ENCODE measurements at regions not wholly inside any gene's neighbourhood (a gene's known extent, or its start where the extent isn't known, plus 50 kb on each side); places are given as distances from the start of the nearest gene placed in this dataset.

- no peak for DNase-seq (ENCODE audit: low read depth)
Measured at GRCh38 chr10:64076322-64076940, 555.2 kb downstream of the REEP3 start.

DNA sequence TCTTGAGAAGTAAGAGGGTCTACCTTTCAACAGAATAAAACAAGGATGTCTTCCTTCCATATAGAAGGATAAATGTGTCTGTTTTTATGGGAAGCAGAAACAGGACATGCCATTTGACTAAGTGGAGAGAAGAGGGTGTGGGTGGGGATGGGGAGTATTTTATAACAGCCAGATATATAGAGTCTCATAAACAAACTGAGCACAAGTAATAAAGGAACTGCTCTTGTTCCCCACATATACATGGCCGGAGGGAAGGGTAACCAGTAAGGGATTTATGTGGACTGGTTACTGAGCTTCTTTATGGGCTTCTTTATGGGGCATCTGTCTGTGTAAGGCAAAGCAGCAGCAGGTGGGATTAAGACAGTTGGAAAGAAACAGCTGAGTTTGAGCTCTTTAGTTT lies 558.1 kb downstream of the REEP3 start:
- no peak for DNase-seq (ENCODE audit: low read depth)

DNA sequence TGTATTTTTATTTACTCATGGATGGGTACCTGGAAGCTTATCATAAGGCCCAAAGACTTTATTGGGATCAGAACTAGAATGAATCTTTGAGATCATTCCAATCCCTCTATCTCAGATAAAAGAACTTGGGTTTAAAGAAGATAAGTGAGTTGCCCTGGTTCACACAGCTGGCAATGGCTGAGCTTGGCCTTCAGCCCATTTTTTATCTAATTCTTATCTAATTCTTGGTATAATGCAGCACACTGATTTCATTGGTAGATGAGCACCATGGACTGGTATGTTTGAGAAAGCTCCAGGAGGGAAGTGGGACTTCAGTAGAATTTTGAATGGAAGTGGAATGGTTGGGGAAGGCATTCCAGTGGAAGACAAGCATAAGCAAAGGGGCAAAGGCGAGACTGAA lies 558.9 kb downstream of the REEP3 start:
- no peak for DNase-seq (ENCODE audit: low read depth)

GRCh38 chr10:64081947-64082482 lies 560.8 kb downstream of the REEP3 start:
- no peak for DNase-seq (ENCODE audit: low read depth)

GRCh38 chr10:64086083-64086767 lies 565.0 kb downstream of the REEP3 start:
- DNase-seq (ENCODE audit: low read depth) = no peak

DNA sequence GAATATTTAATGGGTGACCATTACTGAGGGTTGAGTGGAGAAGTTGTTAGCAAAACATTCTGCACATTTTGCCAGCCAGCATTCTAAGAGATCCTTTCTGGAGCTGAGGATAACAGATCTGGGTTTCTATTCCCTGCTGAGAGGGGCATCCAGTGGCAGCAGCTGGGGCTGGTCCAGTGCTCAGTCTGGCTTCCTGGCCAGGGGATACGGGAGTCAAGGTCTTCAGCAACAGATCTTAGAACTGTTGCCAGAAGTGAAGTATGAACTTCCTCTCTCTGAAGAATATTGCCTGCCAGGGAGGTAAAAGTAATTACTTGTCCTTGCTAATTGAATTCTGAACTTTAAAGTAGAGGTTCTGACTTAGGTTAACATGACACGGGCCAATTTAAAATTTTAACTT lies 568.4 kb downstream of the REEP3 start:
- DNase-seq (ENCODE audit: low read depth) = no peak

- DNase-seq (ENCODE audit: low read depth) = no peak
Measured at GRCh38 chr10:64090865-64091264, 569.7 kb downstream of the REEP3 start.

- no peak for DNase-seq (ENCODE audit: low read depth)
Measured at GRCh38 chr10:64091897-64092296, 570.7 kb downstream of the REEP3 start.

DNA sequence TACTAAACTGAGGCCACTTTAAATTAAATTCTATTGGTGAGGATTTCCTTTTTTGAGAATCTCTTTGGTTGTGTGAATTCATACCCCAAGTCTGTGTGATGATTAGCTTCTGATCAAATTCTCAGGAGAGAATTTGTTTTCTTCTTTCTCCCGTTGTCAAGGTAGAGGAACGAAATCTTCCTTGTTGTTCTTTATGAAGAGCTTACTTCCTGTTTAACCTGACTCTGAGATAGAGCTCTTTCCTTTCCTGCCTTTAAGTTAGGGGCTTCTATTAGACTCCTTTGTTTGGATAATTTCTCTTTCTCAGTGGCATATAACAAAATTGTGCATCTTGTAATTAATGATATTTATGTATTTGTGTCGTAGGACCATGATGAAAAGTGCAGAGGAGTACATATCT lies 572.1 kb downstream of the REEP3 start:
- no peak for DNase-seq (ENCODE audit: low read depth)

- DNase-seq (ENCODE audit: low read depth) = no peak
Measured at GRCh38 chr10:64093946-64094535, 572.8 kb downstream of the REEP3 start.

- no peak for DNase-seq (ENCODE audit: low read depth)
Measured at GRCh38 chr10:64096941-64097340, 575.7 kb downstream of the REEP3 start.

DNA sequence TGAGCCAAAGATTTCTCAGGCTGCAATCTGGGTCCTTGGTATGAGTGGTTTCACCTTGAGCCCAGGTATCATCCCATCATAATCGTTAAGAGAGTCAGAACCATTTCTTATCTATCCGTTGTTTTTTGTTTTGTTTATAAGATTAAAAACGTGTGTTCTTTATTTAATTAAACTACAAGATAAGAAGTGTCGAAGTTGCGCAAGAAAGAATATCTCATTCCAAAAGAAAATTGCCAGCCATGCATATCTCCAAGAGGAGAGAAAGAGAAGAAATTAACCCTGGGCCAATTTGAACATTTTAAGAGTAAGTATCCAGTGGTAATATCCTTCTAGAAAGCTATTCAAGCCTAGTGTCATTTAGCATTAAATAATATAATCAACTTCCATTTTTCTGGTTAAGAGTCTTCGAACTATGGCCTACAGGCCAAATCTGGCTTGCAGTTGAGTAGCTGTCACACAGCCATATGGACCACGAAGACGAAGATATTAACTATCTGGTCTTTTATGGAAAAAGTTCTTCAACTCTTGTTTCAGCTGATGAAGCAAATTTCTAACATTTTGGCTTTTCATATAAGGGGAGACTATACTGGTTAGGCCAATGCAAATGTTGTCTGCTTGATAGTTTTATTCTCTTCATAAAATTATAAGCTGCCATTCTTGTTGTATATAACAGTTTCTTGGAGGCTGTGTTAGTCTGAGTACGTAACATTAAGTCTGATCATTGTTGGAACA lies 576.4 kb downstream of the REEP3 start:
- DNase-seq (ENCODE audit: low read depth) = no peak

DNA sequence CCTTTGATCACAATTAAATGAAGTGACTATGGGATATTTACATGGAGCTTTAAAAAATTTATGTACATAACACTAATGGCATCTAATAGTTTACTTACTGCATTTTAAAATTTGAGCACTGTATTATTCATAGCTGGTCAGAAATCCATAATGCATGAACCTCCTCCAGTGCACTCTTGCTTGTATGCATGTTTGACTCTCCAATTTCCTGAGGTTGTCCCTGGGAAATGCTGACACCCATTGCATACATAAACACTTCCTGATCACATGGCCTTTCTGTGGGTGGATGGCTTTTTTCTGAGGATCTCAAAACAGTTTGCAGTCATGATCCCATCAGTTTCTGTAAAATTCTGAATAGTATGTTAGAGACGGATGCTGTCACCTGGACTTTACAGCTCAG lies 577.8 kb downstream of the REEP3 start:
- DNase-seq (ENCODE audit: low read depth) = no peak

DNA sequence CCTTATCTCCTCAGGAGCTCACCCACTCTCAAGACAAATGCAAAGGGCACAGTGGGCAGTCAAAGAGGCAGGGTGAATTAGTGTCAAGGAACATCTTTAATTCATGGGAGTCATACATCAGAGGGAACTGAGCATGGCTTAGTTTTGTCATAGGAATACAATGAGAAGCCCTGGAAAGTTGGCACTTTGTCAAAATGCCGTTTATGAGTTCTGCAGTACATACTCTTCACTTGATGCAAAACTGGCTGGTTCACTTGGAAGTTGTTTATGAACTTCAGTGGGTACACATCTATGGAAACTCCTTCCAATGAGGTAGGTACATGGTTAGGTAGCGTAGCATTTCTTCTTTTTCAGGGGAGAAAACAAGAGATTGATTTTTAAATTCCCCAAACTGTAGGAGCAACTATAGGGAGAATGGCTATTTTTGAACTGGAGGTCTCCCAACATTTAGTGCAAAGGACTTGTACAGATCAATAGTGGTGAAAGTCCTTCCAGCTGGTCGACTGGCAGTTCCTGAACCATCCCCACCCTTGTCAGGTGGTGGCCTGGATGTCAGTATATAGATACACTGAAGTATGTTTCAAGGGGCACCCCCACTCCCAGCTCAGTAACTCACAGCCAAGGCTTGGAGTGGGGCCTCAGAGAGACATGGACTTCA lies 580.5 kb downstream of the REEP3 start:
- DNase-seq (ENCODE audit: low read depth) = no peak

DNA sequence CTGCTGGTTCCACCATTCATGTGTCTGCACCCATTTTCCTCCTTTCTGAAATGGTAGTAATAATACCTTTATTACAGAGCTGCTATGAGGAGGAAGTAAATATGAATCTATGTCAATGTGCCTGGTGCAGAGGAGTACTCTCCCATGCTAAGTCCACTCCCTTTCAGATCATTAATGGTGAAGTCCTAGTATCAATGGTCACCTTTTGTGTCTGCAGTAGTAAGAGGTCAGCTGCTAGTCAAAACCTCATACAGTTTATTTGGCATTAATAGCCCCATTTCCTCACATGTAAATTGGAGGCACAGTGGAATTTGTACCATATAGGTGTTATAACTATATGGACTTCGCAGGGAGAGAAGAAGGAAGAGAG lies 581.0 kb downstream of the REEP3 start:
- DNase-seq (ENCODE audit: low read depth) = no peak

DNA sequence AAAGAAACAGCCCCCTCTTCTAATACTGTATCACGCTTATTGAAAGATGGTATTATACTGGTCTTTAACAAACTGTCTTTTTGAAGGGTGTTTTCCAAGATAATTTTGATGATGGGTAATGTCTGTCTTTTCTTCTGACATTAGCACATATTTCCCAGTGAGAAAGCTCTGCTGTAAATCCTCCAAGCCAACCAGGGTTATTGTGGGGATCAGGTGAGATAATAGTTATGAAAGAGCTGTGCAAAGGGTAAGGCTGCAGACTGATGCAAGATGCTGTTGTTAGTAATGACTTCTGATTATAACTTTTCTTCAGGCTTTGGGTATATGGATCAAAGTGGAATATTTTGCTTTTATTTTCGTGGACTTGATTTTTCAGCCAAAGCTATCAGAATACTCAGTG lies 581.7 kb downstream of the REEP3 start:
- no peak for DNase-seq (ENCODE audit: low read depth)

- no peak for DNase-seq (ENCODE audit: low read depth)
Measured at GRCh38 chr10:64103750-64104470, 582.7 kb downstream of the REEP3 start.

DNA sequence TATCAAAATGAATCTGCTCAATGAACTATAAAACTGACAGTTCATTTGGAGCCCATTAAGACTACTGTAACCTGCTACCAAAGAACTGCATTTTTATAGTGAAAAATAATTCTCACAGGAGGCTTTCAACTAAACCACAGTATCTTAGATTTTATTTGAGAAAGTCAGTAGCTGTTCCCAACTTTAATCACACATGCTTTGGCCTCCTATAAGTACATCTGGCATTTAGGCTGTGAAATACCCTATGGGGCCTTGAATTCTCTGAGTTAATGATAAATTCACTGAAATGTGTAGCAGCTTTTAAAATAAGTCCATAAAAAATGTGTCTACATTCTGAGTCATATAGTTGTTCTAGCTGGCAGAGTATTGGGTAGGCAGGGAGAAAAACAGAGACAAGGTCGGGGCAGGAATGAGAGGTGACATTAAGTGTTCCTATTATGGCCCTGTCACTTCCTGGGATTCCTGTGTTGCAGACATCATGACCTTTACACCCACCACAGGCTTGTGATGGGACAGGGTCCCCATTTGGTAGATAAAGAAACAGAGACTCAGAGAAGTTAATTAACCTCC lies 588.8 kb downstream of the REEP3 start:
- DNase-seq (ENCODE audit: low read depth) = no peak

GRCh38 chr10:64112701-64113355 lies 591.6 kb downstream of the REEP3 start:
- no peak for DNase-seq (ENCODE audit: low read depth)

- no peak for DNase-seq (ENCODE audit: low read depth)
Measured at GRCh38 chr10:64113375-64113774, 592.2 kb downstream of the REEP3 start.

All from forelimb muscle (tissue), 1 donor.